D721Med (cell line): ENCODE measurements at regions not wholly inside any gene's neighbourhood (a gene's known extent, or its start where the extent isn't known, plus 50 kb on each side); places are given as distances from the start of the nearest gene placed in this dataset.

Experiments used
- DNase-seq: peaks from one replicate; pipeline ENCODE4 v3.0.0; 2011; ENCODE audit warnings: low spot score; ENCODE audit not compliant: insufficient read length
- FAIRE-seq: peaks from 2 replicates; lab custom pipeline; 2011; peaks lifted over from hg19 to GRCh38; lab: Jason Lieb, UNC
- TF ChIP-seq, protein P1 (sequence below): IDR thresholded peaks from 2 replicates; pipeline ENCODE4 v1.5.1; 2012; ENCODE audit warnings: mild to moderate bottlenecking, control low read depth; ENCODE audit not compliant: insufficient read depth; ENCODE audit errors: missing control alignments

DNA sequence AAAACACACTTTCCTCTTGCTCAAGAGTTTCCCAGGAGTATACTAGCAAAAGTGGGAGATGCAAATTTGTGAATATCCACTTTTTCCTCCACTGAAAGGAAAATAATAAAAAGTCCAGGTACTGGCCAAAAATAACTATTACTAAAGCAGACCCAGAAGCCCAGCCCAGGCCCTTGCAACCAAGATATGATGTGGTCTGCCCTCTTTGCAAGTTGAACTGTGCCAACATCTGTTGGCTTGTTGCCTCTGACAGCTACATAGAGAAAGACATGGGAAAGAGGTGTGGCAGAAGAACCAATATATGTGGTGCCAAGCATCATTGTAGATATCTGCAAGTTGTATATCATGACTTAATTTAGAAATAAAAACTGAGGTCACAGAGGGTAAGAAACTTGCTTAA lies 78.4 kb upstream of the JAG1 start:
- no peak for FAIRE-seq
- no peak for DNase-seq

DNA sequence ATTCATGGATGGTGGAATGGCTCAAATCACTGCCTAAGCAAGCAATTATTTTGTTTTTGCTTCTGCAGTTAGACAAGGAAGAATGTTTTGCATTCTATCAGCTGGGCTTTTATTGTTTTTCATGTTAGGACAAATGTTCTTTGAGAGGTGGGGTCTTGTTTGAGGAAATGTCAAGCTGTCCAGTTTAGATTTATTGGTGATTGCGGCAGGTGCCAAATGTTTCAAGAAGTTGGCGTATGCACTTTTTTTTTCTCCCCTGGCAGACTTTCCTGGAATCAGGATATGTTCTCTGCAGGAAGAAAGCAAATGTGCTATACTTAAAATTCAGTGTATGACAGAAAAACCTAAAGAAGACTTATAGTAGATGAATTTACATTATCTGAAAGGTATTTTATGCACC lies 81.0 kb upstream of the JAG1 start:
- no peak for FAIRE-seq
- DNase-seq: no peak
- TF ChIP-seq, protein P1, sequence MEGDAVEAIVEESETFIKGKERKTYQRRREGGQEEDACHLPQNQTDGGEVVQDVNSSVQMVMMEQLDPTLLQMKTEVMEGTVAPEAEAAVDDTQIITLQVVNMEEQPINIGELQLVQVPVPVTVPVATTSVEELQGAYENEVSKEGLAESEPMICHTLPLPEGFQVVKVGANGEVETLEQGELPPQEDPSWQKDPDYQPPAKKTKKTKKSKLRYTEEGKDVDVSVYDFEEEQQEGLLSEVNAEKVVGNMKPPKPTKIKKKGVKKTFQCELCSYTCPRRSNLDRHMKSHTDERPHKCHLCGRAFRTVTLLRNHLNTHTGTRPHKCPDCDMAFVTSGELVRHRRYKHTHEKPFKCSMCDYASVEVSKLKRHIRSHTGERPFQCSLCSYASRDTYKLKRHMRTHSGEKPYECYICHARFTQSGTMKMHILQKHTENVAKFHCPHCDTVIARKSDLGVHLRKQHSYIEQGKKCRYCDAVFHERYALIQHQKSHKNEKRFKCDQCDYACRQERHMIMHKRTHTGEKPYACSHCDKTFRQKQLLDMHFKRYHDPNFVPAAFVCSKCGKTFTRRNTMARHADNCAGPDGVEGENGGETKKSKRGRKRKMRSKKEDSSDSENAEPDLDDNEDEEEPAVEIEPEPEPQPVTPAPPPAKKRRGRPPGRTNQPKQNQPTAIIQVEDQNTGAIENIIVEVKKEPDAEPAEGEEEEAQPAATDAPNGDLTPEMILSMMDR: no peak

More for the DNA sequence above, 78.4 kb upstream of the JAG1 start:
- TF ChIP-seq, protein P1: no peak

DNA sequence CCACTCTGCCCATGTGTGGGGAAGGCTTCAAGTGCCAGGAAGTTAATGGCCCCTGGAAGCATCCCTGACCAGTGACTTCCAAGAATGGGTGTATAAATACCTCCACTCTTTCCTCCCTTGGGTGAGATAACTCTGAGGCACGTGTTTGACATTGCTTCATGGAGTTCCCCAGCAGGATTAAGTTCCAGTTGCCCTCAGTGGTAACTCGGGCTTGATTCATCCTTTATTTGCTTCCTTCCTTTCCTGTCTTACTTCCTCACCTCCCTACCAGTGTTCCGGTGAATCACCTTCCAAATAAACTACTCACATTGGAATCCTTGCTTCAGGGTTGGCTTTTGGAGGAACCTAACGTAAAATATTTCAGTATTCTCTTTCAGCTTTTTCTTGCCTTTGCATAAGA lies 84.6 kb upstream of the JAG1 start:
- FAIRE-seq (no peak), DNase-seq (no peak)
- TF ChIP-seq, protein P1: no peak

DNA sequence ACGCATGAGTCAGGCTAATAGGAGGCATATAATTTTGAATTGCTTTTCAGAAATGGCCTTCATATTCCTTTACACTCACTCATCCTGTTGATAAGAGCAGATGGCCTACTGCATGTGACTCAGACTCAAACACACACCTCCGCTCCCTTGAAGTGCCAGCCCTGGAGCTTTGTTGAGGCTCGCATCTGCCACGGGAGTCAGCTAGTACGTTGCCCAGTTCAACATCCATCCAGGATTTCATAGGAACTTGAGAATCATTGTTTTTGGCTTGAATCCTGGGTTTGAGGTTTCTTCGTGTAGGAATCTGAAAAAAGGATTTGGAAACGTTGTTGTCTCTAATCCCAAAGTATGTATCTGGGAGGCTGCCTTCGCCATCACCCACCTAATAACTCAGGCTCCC lies 87.4 kb upstream of the JAG1 start:
- TF ChIP-seq, protein P1: no peak
- DNase-seq (no peak), FAIRE-seq (no peak)

DNA sequence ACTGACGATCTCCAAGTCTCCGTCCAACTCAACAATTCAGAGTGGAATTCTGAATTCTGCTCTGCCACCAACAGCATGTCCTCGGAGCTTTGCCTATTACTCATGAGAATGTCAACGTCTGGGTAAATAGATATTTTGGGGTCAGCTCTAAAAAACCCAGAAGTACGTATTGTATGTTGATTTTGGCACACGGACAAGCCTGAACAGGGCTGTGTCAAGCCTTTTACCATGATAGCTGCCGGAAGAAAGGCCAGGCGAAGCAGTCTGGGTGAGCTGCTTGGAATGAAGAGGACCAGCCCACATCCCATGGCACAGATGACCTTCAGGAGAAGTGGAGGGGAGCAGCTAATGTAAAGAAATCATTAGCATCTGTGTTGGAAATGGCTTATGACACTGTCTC lies 88.0 kb upstream of the JAG1 start:
- TF ChIP-seq, protein P1: no peak
- DNase-seq (no peak), FAIRE-seq (no peak)

DNA sequence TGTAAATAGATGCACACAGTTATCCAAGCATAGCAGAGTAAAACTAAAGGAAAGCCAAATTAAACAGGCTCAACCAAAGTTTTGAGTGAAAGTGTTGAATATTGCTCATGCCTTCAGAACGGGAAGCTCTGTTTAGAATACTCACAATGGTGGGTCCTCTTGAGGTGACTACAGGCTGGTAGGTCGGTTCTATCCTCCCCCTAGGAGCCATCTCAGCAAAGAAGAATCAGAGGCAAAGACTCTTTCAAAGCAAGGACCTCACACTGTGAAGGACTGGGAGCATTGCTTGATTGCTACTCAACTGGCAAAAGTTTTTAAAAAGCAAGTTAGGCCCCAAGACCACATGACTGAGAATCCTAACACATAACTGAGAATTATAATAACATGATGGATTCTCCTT lies 88.4 kb upstream of the JAG1 start:
- DNase-seq (no peak), FAIRE-seq (no peak)

DNA sequence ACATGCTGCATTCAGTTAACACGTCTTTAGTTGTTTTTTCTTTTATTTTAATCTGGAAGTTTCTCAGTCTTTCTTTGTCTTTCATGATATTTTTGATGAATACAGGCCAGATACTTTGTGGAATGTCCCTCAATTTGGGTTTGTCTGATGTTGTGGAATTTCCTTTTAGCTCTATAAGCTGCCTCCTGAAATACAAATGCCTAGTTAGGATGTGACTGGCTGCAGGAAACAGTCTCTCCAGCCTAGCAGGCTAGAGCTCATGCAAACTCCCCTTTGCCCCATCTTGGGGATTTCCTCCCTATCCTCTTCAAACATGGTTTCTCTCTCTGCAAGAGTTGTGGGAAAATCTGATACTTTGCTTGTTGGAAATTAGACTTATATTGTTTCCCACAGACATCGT lies 89.3 kb upstream of the JAG1 start:
- no peak for DNase-seq
- no peak for FAIRE-seq
- TF ChIP-seq, protein P1: no peak

More for the DNA sequence above, 88.4 kb upstream of the JAG1 start:
- TF ChIP-seq, protein P1: no peak
